ENCODE measurements at regions not wholly inside any gene's neighbourhood (a gene's known extent, or its start where the extent isn't known, plus 50 kb on each side); places are given as distances from the start of the nearest gene placed in this dataset.
"Not testable (repeated sequence)": the region's sequence is repeated elsewhere in the genome, so short reads cannot be mapped to it uniquely, and the experiment has no call there.

GRCh38 chr11:36733721-36734120, 135.7 kb upstream of the RAG2 start:
- DNase-seq = not testable (repeated sequence)

GRCh38 chr11:36730761-36731160, 132.7 kb upstream of the RAG2 start:
- no peak for DNase-seq

- DNase-seq = no peak
Measured at GRCh38 chr11:36729825-36730224, 131.8 kb upstream of the RAG2 start.

- DNase-seq = no peak
Measured at GRCh38 chr11:36726420-36726819, 128.4 kb upstream of the RAG2 start.

GRCh38 chr11:36724742-36725385, 126.8 kb upstream of the RAG2 start:
- no peak for DNase-seq

- DNase-seq = no peak
Measured at GRCh38 chr11:36722421-36722820, 124.4 kb upstream of the RAG2 start.

GRCh38 chr11:36719358-36720107, 121.5 kb upstream of the RAG2 start:
- no peak for DNase-seq

GRCh38 chr11:36718451-36718850, 120.4 kb upstream of the RAG2 start:
- no peak for DNase-seq

- no peak for DNase-seq
Measured at GRCh38 chr11:36713715-36714114, 115.7 kb upstream of the RAG2 start.

GRCh38 chr11:36711104-36711825, 113.2 kb upstream of the RAG2 start:
- no peak for DNase-seq

Data from NCI-H526 treated with DMSO at 0.1 percent for 48 hours (cell line).